ENCODE measurements at regions not wholly inside any gene's neighbourhood (a gene's known extent, or its start where the extent isn't known, plus 50 kb on each side); places are given as distances from the start of the nearest gene placed in this dataset.

DNA sequence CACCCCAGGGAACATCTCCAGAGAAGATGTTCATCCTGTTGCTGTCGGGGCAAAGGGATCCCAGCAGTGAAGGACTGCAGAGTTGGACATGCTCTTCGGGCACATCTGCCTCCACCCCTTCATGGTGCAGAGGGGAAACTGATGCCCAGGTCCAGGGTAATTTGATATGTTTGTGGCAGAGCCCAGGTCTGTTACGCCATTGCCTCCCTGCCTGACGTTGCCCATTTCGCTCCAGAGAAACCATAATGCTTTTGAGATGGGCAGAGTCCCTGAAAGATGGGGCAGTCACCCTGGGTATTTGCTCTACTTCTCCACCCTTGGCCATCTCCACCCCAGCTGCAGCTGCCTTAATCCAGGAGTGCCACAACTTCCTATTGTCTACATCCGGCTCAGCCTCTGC is 290.4 kb upstream of the POU3F1 start (continued):
- TF ChIP-seq, protein P1, sequence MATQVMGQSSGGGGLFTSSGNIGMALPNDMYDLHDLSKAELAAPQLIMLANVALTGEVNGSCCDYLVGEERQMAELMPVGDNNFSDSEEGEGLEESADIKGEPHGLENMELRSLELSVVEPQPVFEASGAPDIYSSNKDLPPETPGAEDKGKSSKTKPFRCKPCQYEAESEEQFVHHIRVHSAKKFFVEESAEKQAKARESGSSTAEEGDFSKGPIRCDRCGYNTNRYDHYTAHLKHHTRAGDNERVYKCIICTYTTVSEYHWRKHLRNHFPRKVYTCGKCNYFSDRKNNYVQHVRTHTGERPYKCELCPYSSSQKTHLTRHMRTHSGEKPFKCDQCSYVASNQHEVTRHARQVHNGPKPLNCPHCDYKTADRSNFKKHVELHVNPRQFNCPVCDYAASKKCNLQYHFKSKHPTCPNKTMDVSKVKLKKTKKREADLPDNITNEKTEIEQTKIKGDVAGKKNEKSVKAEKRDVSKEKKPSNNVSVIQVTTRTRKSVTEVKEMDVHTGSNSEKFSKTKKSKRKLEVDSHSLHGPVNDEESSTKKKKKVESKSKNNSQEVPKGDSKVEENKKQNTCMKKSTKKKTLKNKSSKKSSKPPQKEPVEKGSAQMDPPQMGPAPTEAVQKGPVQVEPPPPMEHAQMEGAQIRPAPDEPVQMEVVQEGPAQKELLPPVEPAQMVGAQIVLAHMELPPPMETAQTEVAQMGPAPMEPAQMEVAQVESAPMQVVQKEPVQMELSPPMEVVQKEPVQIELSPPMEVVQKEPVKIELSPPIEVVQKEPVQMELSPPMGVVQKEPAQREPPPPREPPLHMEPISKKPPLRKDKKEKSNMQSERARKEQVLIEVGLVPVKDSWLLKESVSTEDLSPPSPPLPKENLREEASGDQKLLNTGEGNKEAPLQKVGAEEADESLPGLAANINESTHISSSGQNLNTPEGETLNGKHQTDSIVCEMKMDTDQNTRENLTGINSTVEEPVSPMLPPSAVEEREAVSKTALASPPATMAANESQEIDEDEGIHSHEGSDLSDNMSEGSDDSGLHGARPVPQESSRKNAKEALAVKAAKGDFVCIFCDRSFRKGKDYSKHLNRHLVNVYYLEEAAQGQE (IDR thresholded peaks at IDR 0.05; ENCODE audit: borderline replicate concordance) = no peak
- TF ChIP-seq, protein P1 (CRISPR knock-in tag; IDR thresholded peaks at IDR 0.05; ENCODE audit: low read depth) = no peak

DNA sequence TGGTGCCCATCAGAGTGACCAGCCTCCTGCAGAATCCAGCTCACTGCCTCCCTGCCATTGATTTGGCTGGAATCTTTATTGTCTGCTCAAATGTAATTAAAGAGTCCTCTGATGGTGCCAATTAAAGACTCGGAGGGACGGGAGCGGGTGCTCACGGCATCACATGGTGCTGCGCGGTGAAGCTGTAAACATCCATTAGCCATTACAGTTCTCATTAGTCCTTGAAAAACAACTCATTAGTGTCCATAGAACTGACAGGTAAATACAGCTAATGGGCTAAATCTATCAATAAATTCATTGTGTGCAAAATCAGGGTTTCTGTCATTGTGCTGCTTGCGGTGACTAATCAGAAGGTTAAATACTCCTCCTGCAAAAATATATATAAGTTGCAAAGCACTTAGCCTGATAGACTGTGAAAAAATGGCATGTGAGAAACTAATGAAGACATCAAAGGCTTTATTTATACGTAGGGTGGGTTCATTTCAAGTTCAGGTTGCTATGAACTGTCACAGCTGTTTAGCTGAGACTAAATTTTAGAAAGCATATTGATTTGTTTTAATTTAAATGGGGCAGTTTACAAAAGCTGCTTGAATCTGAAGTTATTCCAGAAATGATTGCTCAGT is 289.8 kb upstream of the POU3F1 start:
- TF ChIP-seq ZBTB7A (IDR thresholded peaks at IDR 0.05; ENCODE audit: borderline replicate concordance, control insufficient read depth, low read depth, low read length) = no peak
- no peak for TF ChIP-seq ARNT (IDR thresholded peaks at IDR 0.05)
- no peak for TF ChIP-seq CREM (IDR thresholded peaks at IDR 0.05; ENCODE audit: low read depth)
- no peak for TF ChIP-seq CHCHD3 (CRISPR knock-in tag; IDR thresholded peaks at IDR 0.05)
- no peak for TF ChIP-seq GATAD2A (IDR thresholded peaks at IDR 0.05)
- no peak for TF ChIP-seq CCNT2 (IDR thresholded peaks at IDR 0.05; ENCODE audit: borderline replicate concordance, extremely low read depth, insufficient read length, low read depth, low read length)
- no peak for TF ChIP-seq ZNF24 (IDR thresholded peaks at IDR 0.05)
- no peak for TF ChIP-seq MCM2 (IDR thresholded peaks at IDR 0.05; ENCODE audit: low read depth)
- TF ChIP-seq NCOA1 (IDR thresholded peaks at IDR 0.05; ENCODE audit: low read depth) = no peak
- H2AFZ ChIP-seq (ENCODE audit: low read depth, low read length) = no peak overlapping the region
- ChIA-PET POLR2A (no interaction called here), CTCF (ENCODE audit: low intra/inter-chr PET ratio) (interaction anchor here (0.5 kb wide), 1 partner anchor 27 kb away, joined by 3 read pairs; no protein-coding TSS in a partner anchor)
- DNase-seq (ENCODE audit: extremely low read depth in 1 of 4, low spot score in 3 of 4) = no peak
- FAIRE-seq = no peak
- H3K9me3 ChIP-seq (replicated peaks; ENCODE audit: control insufficient read depth, insufficient read depth, low read depth, low read length) = no peaks in the 10 kb centered on the region
- no peak overlapping the region for H3K9ac ChIP-seq (ENCODE audit: insufficient read depth in 1 of 2, low read depth in 2 of 2, low read length in 2 of 2)
- H3K4me2 ChIP-seq (ENCODE audit: insufficient read depth, low read length) = no peak overlapping the region
- H3K9me1 ChIP-seq (ENCODE audit: control insufficient read depth, insufficient read depth, low read length) = no peaks in the 10 kb centered on the region
- no peaks in the 10 kb centered on the region for H3K36me3 ChIP-seq (ENCODE audit: control insufficient read depth, insufficient read depth, low read length)
- no peak for ATAC-seq
- peaks cover 0 to 8% of the 10 kb centered on the region in 2 experiments; a peak in 3 of 5 replicates for H3K4me1 ChIP-seq (replicated peaks in 1 of 2; ENCODE audit: control insufficient read depth in 2 of 2, insufficient read depth in 2 of 2, low read length in 2 of 2)
- H3K27me3 ChIP-seq (ENCODE audit: control insufficient read depth in 2 of 2, insufficient read depth in 2 of 2, low read length in 2 of 2) = peaks cover 4 to 34% of the 10 kb centered on the region in 2 experiments; a peak in 3 of 5 replicates
- no TSS peak for BruUV-seq (replicated peaks)
- H3K27ac ChIP-seq (ENCODE audit: extremely low read depth, low read depth, low read length) = no peak overlapping the region
- H3K79me2 ChIP-seq (ENCODE audit: control insufficient read depth, insufficient read depth, low read length) = no peaks in the 10 kb centered on the region
- in situ Hi-C loops (cut with MboI) = no loop called here
- H3K4me3 ChIP-seq = no peak overlapping the region
- intact Hi-C loops (cut with micrococcal nuclease) = no loop called here
- H4K20me1 ChIP-seq (replicated peaks; ENCODE audit: control insufficient read depth, insufficient read depth, low read length) = no peaks in the 10 kb centered on the region
- 61% methylated on average over 8 of the region's 8 CpGs for WGBS (ENCODE audit: insufficient coverage, low coverage, missing lambda C conversion rate)

Data from K562 (cell line).